Activated CD4-positive, alpha-beta T cell treated with anti-CD3 and anti-CD28 coated beads, Interleukin-2, amount 50 U/mL, for 16 hours (primary cell): ENCODE measurements at regions not wholly inside any gene's neighbourhood (a gene's known extent, or its start where the extent isn't known, plus 50 kb on each side); places are given as distances from the start of the nearest gene placed in this dataset.

Experiments used
- DNase-seq: peaks from one replicate; pipeline ENCODE4 v3.0.0-alpha.2; 2020

GRCh38 chr6:22888163-22888752 is 318.9 kb downstream of the HDGFL1 start:
- DNase-seq = no peak

DNA sequence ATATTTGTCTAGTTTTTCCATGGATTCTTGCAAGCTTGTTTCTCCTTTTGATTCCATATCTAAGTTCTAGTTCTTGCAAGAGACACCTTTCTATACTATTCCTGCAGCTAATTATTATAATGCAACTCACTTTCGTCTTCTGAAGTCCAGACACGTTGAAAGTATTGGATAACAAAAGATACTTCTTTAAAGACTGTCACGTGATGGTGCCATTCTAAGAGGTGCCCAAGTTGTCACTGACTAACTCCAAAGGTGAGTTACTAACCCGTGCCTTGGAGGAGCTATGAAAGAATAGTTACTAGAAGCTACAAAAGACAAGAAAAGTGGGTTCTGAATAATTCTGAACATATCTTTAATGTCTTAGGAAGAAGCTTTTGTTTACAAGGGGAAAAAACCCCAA is 322.6 kb downstream of the HDGFL1 start:
- no peak for DNase-seq

GRCh38 chr6:22892452-22892851 is 323.1 kb downstream of the HDGFL1 start:
- no peak for DNase-seq

GRCh38 chr6:22896696-22897095 is 327.3 kb downstream of the HDGFL1 start:
- DNase-seq = no peak

DNA sequence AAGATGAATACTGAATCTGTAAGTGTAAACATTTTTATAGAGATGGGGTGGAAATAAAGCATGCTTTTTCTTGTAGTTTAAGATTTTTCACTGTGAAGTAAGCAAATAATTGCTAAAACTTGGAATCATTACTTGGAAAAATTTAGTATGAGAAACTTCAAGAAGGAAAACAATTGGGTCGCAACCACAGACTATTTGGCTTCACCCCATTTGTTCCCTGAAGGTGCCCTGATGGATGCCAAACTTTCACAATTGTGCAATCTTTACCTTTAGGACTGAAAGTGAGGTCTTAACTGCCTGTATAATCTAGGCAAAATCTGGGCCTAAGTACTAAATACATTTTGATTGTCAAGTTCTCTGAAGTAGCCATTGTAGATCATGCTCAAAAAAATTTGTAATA is 330.1 kb downstream of the HDGFL1 start:
- DNase-seq = no peak

DNA sequence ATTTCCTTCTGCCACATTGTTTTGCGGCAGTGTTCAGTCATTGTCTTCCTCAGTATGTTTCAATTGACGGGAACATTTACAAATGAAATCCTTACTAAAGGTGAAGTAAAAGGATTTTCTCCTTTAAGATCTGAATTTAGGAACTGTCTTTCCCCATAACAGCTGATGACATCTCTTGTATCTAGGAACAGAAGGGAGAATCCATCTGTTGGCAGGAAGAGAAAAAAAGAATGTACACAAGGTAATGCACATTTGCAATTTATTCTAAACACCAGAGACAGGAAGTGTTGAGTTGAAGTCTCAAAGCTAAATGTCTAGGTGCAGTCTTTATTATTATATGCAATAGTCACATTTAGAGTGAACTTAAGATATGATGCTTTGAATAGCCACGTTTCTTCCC is 334.5 kb downstream of the HDGFL1 start:
- DNase-seq = no peak

DNA sequence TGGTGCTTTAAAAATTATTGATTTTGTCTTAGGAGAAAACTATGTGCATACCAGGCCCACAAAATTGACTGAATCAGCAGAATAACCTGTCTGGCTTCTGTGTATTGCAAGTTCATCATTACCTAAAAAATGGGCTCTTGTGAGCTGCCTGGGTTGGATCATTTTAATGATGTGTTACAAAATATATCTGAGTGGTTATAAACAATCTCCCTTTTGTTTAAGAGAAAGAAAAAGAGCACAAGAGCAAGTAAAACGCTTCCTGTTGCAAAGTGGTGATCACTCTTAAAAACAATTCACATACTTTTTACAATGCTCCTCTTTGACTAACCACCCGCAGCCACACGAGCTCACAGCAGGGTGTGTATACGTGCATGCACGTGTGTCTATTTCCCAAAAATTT is 335.1 kb downstream of the HDGFL1 start:
- DNase-seq = no peak

- no peak for DNase-seq
These were observed 336.8 kb downstream of the HDGFL1 start for GRCh38 chr6:22906091-22906549.

DNA sequence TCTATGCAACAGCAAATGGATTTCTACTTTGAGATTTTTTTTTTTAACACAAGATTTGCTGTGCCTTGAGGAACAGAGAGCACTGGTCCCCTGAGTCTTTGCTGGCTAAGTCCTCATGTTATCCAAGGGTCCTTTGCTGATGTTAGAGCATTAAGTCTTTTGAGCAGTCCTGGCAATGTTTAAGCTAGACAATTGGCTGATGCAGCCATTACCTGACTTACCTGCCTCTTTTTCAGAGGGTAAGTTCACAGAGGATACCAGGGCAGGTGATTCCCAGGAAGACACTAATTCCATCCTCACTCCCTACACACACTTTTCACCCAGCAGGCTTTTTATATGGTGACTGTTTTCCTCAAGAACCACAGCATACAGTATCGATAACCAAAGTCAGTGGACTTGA is 337.7 kb downstream of the HDGFL1 start:
- no peak for DNase-seq

- no peak for DNase-seq
These were observed 341.0 kb downstream of the HDGFL1 start for GRCh38 chr6:22910370-22910769.

DNA sequence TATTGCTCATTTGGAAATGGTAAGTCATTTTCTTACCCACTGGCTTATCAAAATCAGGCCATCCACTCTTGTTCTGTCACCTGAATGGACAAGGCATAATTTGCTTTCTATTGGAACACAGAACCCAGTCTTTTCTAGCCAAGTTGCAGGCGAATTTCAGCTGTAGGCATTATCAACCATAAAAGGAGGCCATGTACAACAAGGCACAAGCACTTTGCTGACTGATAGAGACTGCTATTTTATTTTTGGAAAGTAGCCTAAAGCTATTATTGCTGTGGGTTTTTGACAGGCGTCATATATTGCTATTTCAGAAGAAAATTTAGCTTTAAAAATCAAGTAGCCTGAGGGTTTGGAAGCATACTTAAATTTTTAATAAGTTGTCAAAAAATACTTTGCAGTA is 344.2 kb downstream of the HDGFL1 start:
- no peak for DNase-seq

DNA sequence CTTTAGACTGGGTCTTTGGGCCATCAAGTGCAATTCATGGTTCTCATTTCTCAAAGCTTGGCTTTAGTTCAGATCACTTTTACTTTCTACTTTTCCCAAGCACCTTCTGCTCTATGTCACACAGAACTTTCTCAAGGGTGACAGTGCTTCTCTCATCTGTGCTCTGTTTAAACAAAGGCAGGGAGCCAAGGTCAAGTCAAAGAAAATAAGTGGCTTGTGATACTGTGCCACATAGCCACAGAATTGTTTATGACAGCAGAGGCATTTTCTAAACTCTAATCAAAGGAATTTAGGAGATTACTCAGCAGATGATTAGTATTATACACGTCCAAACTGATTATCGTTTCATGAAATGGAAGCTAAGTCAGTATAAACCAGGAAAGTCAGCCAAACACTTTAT is 348.0 kb downstream of the HDGFL1 start:
- DNase-seq = no peak

- no peak for DNase-seq
These were observed 352.5 kb downstream of the HDGFL1 start for GRCh38 chr6:22921828-22922227.

DNA sequence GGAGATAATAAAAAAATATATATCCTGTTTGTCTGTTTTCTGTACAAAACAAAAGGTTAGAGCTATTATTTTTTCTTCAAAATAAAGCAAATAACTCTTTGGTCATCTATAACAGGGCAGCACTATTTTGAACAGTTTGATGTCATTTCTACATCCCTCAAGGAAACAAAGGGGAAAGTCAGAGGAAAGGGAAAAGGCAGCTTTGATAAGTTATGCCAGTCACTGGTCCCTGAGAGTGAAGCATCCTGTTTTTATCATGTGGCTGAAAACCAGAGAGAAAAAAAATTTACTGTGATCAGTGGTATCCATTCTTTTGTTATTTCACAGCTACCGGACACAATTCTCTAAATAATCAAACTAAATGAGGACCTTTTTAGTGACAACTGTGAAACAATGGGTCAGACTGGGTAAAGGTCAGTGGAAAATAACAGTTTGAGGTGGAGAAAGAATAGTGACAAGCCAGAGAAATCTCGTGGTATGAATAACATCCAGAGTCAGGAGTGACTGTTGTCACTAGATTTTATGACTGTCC is 356.0 kb downstream of the HDGFL1 start:
- DNase-seq = no peak

DNA sequence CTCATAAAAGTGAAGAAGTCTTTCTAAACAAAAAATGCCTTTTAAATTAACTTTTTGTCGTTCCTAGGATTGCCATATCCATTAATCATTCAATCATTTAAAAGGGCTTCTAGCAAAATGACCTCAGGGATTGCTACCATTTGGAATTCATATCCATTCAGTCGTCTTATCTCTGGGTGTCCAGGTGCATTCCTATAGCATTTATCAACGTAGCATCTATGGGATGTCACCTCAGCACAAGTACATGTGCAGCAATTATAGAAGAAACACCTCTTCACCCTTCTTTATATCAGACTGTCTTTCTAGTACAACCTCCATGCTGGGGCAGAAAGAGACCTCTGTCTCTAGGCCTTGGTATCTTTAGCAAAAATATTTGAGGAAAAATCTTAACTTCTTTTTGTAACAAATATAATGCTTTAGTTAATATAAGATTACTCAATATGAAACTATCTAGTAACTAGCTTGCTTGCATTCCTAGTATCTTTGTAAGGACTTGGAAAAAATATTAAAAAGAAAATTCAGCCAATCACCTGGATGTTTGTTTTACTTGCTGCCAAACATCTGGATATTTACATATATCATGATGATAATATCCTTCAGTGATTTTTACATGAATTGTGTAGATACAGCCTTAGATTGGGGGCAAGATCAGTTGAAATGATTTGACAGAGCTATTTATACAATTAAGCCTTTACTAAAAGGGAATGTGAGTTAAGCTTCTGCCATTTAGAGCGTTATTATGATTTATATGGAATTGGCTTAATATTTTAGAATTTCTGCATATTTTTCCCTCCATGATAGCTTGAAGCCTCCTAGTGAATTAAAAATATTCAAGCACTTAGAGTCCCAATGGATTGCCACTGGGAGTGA is 356.8 kb downstream of the HDGFL1 start:
- no peak for DNase-seq

GRCh38 chr6:22926790-22927354 is 357.5 kb downstream of the HDGFL1 start:
- no peak for DNase-seq

- DNase-seq = no peak
These were observed 359.4 kb downstream of the HDGFL1 start for GRCh38 chr6:22928775-22929174.

GRCh38 chr6:22929311-22929985 is 360.1 kb downstream of the HDGFL1 start:
- DNase-seq = no peak

GRCh38 chr6:22940581-22941290 is 371.4 kb downstream of the HDGFL1 start:
- no peak for DNase-seq

- no peak for DNase-seq
These were observed 373.0 kb downstream of the HDGFL1 start for GRCh38 chr6:22942403-22942802.

DNA sequence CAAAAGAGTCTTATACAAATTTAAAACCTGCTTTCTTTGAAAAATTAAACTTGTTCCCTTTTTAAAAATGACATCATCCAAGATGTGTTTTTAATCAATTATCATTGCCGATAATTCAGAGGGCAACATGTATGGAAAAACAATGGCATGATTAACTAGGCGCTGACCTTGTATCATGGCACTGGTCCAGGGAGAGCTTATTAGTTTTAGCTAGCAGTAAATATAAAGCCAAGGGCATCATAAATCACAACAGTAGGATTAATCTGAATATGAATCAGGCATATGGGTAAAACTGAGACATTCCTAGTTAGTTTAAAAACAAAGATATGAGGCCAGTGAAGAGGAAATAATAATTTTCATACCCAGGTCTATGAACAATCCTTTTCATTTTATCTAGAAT is 374.0 kb downstream of the HDGFL1 start:
- DNase-seq = no peak

- no peak for DNase-seq
These were observed 380.6 kb downstream of the HDGFL1 start for GRCh38 chr6:22949967-22950366.

DNA sequence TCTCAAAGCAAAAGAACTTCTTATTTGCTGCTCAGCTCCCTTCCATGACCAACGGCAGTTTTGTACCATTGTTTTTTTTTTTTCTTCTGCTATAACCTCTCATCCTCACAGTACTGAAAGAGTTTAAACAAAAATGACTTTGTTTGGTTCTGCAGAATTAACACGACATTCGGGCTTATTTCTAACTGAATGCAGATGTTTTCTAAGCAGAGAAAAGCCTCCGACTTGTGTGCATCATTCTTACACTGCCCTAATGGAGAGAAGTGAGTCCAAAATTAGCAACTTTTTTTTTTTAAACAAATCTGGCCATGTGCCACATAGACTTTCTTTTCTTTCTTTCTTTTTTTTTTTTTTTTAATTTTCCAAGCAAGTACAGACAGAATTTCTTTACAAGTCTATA is 382.7 kb downstream of the HDGFL1 start:
- no peak for DNase-seq
